NCI-H345 treated with DMSO at 0.1 percent for 48 hours (cell line): ENCODE measurements at regions not wholly inside any gene's neighbourhood (a gene's known extent, or its start where the extent isn't known, plus 50 kb on each side); places are given as distances from the start of the nearest gene placed in this dataset.

Experiments
- DNase-seq: peaks from one replicate; lab custom pipeline; 2025; ENCODE audit not compliant: unreplicated experiment; lab: John Stamatoyannopoulos, UW

- DNase-seq, result no peak
These were observed 188.1 kb downstream of the TMEM18 start for GRCh38 chr2:489084-489483.

DNA sequence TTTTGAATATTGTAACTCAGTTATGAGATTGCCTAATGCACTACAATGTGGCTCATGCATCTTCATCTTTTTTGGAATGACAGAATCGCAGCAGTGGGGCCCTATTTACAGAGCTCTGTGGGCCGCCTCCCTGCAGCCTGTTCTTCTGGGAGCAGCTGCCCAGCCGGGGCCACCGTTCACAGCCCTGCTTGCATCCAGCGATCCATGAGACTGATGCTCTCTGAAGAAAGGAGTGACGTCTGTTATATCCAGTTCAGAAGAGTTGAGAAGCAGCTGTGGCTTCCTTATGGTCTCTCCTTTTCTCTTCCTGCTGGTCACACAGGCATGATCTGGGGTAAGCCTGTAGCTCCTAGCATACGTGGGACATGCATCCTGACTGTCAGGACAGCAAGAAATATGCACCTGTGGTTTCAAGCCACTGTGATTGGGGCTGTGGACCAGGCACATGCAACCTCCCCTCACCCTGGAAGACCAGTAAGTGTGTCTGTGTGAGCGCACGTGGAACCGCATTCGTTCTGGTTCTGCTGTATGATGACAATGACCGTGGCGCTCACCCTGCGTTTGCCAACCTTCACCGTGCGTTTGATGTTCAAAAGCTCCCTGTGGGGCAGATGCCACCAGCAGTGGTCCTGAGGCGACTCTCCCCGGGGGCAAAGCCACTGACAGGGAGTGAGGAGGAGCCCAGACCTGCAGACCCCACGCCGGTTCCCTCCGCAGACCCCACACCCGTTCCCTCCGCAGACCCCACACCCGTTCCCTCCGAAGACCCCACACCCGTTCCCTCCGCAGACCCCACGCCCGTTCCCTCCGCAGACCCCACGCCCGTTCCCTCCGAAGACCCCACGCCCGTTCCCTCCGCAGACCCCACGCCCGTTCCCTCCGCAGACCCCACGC lies 189.8 kb downstream of the TMEM18 start:
- DNase-seq, result no peak

- no peak for DNase-seq
These were observed 190.8 kb downstream of the TMEM18 start for GRCh38 chr2:486371-486770.

GRCh38 chr2:481388-481787 lies 193.5 kb upstream of the ALKAL2 start:
- no peak for DNase-seq

DNA sequence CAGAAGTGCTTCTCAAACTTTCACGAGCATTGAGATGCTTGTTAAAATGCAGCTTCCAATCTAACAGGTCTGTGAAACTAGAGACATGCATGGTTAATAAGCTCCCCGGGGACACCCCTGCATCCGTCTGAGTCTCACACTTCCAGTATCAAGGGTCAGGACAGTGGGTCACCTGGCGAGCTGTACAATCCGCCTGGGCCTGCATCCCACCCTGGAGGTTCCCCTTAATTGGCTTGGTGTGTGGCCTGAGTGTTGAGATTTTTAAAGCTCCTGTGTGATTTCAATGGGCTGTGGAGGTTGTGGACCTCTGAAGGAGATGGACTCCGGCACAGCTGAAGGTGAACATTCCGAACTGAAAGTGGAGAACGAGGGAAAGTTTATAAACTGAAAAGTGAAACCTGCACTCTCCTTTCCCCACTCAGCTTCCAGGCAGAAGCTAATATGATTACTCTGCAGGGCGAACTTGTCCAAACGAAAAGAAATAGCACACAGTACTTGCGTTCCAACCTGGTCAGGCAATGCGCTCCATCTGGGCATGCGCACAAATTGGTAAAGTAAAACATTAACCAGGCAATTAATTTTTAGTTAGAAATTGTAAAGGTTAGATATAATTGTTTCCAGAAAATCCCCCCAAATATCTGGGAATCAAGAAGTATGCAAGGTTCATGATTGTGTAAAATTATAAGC lies 191.7 kb upstream of the ALKAL2 start:
- DNase-seq, result no peak

DNA sequence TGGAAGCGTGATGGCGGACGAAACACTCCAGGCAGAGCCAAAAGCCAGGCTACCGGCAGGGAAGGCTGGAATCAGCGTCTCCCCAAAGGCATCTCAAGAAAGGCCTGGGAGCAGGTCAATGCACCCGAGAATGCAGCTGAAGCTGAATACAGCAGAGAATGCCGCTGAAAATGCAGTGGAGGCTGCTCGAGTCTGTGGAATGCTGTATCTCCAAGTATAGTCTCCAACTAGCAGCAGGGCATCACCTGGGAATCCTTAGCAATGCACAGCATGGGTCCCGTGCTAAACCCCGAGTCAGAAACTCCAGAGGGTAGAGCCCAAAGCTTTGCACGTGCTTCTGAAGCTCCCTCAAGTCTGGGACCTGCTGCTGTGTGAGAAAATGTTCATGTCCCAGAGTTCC lies 191.1 kb upstream of the ALKAL2 start:
- no peak for DNase-seq

GRCh38 chr2:471560-471959 lies 183.7 kb upstream of the ALKAL2 start:
- no peak for DNase-seq

GRCh38 chr2:469514-469913 lies 181.6 kb upstream of the ALKAL2 start:
- no peak for DNase-seq

GRCh38 chr2:468648-469336 lies 180.9 kb upstream of the ALKAL2 start:
- DNase-seq, result no peak

GRCh38 chr2:467892-468647 lies 180.2 kb upstream of the ALKAL2 start:
- no peak for DNase-seq

DNA sequence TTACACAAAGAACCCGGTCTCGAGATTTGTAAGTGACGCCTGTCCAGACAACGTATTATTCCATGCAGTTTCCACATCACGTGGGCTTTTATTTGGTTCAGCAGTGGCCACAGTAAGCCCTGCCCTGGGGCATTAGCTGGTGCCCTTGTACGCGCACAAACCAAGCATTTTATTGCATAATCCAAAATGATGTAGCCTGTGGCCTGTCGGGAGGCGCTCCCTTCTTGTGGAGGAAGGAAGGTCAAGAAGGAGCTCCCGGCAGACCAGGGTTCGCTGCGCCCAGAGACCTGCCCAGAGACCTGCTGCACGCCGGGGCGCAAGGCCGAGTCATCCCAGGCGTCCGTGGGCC lies 179.6 kb upstream of the ALKAL2 start:
- no peak for DNase-seq

DNA sequence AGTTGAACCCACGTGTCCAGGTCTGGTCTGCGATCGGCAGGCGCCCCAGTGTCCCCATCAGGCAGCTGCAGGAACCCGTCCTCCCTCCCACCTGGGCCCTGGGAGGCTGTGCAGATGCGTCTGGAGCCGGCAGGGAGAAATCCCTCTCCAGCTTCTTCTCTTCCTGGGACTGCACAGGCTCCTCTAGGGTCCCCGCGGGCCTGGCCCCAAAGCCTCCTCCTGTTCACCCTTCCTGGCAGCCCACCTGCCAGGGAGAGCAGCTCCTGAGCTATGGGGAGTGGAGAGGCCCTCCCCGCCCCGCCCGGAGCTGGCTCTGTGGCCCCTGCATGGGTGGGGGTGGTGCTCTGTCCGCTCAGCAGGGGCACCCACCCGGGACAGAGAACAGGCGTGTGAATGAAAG lies 179.2 kb upstream of the ALKAL2 start:
- no peak for DNase-seq

DNA sequence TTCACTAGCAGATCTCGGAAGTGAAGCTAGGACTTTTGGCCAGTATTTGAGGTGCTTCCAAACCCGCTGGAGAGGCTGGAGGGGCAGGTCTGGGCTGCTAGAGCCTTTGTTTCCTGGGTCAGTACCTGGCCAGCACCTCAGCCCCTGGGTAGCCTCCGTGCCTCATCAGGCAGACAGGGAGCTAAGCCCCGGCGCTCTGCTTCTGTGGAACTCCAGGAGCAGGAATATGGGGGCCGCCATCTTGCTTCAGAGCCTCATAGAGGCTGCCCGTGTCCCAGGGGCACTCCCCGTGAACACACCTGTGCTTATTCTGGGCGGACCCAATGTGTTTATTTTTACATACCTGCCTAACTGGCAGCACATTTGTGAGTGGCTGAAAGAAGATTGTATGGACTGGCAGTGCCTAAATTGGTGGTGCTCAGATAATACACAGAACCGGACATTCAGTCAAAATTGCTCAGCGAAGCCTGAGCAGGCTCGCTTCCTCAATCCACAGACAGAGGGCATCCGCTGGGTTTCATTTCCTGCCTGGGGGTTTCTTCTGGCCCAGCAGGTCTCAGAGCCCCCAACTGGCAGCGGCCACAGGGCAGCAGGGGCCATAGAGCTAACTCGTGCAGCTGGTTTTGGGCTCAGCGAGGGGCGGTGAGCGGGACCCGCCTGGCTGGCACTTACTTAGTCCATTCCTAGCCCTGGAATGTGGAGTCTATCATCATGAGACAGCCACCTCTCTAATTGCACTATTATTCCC lies 176.8 kb upstream of the ALKAL2 start:
- DNase-seq, result no peak

DNA sequence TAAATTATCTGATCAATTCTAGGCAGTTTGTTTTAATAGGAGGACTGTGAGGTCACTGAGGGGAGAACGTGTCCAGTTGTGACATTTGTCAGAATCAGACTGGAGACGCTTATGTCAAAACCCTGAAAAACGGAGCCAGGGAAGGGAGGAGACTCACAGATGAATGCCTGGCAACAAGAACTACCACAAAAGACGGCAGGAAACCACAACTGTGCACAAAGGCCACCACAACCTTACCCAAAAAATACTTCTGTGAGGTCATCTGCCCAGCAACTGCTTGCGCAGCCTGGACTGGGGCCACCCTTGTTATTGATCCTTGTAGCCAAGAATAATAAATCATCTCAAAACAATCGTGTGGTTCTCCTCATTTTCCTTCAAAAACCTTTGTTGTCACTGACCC lies 173.0 kb upstream of the ALKAL2 start:
- DNase-seq, result no peak

DNA sequence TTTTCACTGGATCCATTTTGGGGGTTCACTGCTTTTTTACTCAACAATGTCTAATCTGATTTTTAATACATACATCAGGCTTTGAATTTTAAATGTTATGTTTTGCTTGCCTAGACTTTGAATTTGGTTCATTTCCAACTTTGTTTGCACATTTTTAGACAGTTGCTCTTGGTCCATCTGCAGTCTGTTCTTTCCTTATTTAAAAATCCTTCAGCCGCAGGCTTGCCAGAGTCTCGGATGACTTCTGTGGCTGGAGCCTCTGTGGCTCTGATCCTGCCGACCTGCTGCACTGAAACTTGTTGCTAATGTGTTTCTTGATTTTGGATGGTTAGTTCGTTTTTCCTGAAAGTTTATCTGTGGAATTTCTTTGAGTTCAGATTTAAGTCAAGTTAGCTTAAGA lies 172.0 kb upstream of the ALKAL2 start:
- DNase-seq, result no peak

- DNase-seq, result no peak
These were observed 170.5 kb upstream of the ALKAL2 start for GRCh38 chr2:458425-458815.

DNA sequence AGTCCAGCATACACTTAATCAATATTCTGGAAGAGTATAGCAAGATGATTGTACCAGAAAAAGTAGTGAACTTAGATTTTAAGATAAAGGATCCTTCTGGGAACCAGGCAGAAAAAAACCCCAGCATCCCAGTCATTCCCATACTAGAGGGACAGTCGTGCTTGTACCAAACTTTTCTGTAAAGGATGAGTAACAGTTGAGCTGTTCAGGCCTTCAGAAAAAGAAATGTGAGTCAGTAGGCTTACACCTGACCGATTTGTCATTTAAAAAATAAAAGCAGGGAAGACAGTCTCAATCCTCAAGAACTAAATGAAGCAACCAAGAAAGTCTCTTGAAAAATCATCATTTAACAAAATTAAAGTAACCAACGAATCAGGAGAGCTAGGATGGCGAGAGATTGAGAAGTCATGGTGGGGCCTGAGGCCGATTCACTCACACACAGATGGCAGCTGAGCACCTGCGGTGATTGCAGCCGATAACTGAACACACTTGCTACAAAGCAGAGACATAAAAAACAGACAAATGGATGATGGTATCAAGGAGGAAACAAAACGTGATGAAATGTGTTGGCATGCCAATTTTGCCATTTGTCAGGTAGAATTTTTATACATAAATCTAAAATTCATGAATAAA lies 170.0 kb upstream of the ALKAL2 start:
- DNase-seq, result no peak

GRCh38 chr2:457262-457661 lies 169.4 kb upstream of the ALKAL2 start:
- DNase-seq, result no peak

DNA sequence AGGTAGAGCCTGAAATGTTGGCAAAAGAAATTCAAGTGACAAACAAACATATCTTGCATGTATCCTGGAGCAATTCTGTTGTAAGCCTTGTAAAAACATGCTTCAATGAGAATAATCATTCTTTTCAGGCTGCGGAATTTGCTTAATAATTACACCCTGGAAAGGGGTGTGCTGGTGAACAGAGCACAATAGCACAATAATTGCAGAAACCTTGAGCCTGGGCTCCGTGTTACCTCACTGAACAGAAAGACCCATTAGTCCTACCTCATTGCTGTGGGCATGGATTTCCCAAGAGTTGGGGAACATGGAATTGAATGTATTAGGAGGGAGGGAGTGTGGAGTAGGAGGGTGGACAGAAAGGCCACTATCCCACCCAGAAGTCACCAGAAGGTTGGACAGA lies 168.0 kb upstream of the ALKAL2 start:
- no peak for DNase-seq

DNA sequence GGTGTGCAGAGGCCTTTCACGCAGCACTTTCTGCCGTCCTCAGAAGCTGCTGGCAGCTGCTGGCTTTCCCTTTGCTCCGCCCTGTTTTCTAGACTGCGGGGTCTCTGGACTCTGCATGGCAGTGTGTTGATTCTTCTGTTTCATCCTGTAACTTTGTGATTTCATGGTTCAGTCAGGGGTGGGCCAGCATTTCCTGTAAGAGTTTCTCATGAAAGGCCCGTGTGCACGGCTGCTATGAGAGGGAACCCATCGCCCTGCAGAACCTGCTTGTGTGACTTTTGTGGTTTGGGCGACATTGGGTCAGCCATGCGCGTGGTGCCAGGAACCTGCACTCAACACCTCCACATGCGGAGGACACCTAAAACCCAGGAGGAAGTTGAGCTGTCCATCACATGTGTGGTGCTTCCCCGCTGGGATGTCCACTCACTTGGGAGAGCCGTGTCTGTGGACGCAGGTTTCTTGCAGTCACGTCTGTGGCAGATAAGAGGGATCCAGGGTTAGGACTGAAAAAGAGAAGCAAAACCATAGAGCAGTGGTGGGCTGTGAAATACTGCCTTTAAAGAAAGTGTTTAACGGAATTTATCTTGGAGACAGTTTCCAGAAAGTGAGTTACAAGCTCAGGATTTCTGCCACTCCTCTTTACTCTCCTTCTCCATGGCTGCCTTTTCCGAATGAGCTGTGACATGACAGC lies 167.3 kb upstream of the ALKAL2 start:
- no peak for DNase-seq
